NCI-H2029 (cell line): ENCODE measurements at regions not wholly inside any gene's neighbourhood (a gene's known extent, or its start where the extent isn't known, plus 50 kb on each side); places are given as distances from the start of the nearest gene placed in this dataset.
"Not testable (repeated sequence)": the region's sequence is repeated elsewhere in the genome, so short reads cannot be mapped to it uniquely, and the experiment has no call there.

ENCODE experiments used
- DNase-seq: peaks from one replicate; lab custom pipeline; 2025; lab: John Stamatoyannopoulos, UW

GRCh38 chr2:34705551-34706247 lies 1106.6 kb upstream of the FAM98A start:
- DNase-seq, result no peak

GRCh38 chr2:34703292-34703691 lies 1104.2 kb upstream of the FAM98A start:
- DNase-seq, result no peak

GRCh38 chr2:34702391-34702790 lies 1103.3 kb upstream of the FAM98A start:
- DNase-seq, result not testable (repeated sequence)

- not testable (repeated sequence) for DNase-seq
These were observed 1078.5 kb upstream of the FAM98A start for GRCh38 chr2:34677591-34677990.

- not testable (repeated sequence) for DNase-seq
These were observed 1078.0 kb upstream of the FAM98A start for GRCh38 chr2:34677119-34677531.

- DNase-seq, result no peak
These were observed 1071.4 kb upstream of the FAM98A start for GRCh38 chr2:34670482-34670881.

GRCh38 chr2:34666821-34667220 lies 1067.7 kb upstream of the FAM98A start:
- DNase-seq, result no peak

- DNase-seq, result no peak
These were observed 1065.2 kb upstream of the FAM98A start for GRCh38 chr2:34664266-34664665.

- no peak for DNase-seq
These were observed 1064.2 kb upstream of the FAM98A start for GRCh38 chr2:34663314-34663713.

GRCh38 chr2:34660741-34661140 lies 1061.6 kb upstream of the FAM98A start:
- no peak for DNase-seq

- DNase-seq, result no peak
These were observed 1057.5 kb upstream of the FAM98A start for GRCh38 chr2:34656632-34657031.

GRCh38 chr2:34652636-34653035 lies 1053.5 kb upstream of the FAM98A start:
- no peak for DNase-seq

GRCh38 chr2:34646901-34647300 lies 1047.8 kb upstream of the FAM98A start:
- DNase-seq, result no peak

GRCh38 chr2:34632327-34632726 lies 1033.2 kb upstream of the FAM98A start:
- no peak for DNase-seq

- no peak for DNase-seq
These were observed 1027.9 kb upstream of the FAM98A start for GRCh38 chr2:34627003-34627402.

- no peak for DNase-seq
These were observed 1005.1 kb upstream of the FAM98A start for GRCh38 chr2:34604164-34604563.

GRCh38 chr2:34602262-34602661 lies 1003.2 kb upstream of the FAM98A start:
- DNase-seq, result no peak

GRCh38 chr2:34601561-34601960 lies 1002.5 kb upstream of the FAM98A start:
- DNase-seq, result no peak

- no peak for DNase-seq
These were observed 979.5 kb upstream of the FAM98A start for GRCh38 chr2:34578641-34579040.

GRCh38 chr2:34570266-34570872 lies 971.3 kb upstream of the FAM98A start:
- no peak for DNase-seq

GRCh38 chr2:34567128-34567527 lies 968.0 kb upstream of the FAM98A start:
- DNase-seq, result no peak

- no peak for DNase-seq
These were observed 953.2 kb upstream of the FAM98A start for GRCh38 chr2:34552337-34552736.

- DNase-seq, result no peak
These were observed 950.7 kb upstream of the FAM98A start for GRCh38 chr2:34549710-34550345.
